ENCODE measurements at regions not wholly inside any gene's neighbourhood (a gene's known extent, or its start where the extent isn't known, plus 50 kb on each side); places are given as distances from the start of the nearest gene placed in this dataset.

GRCh38 chr3:59526999-59527398 lies 477.2 kb upstream of the CFAP20DC start:
- no peak for TF ChIP-seq CTCF (IDR thresholded peaks at IDR 0.05)
- TF ChIP-seq POLR2A (IDR thresholded peaks at IDR 0.05) = no peak
- DNase-seq = no peak
- no peaks in the 10 kb centered on the region for H3K4me1 ChIP-seq
- H3K27me3 ChIP-seq = peaks cover 0 to 9% (median 0%) of the 10 kb centered on the region in 9 donors
- intact Hi-C loops (cut with DNase I) = no loop called here
- H3K9me3 ChIP-seq = peaks cover 0 to 4% (median 0%) of the 10 kb centered on the region in 12 donors
- H3K4me3 ChIP-seq = no peak overlapping the region
- H3K27ac ChIP-seq = no peak overlapping the region
- no peaks in the 10 kb centered on the region for H3K36me3 ChIP-seq
- no peak for ATAC-seq

GRCh38 chr3:59522550-59522949 lies 472.7 kb upstream of the CFAP20DC start:
- no peak overlapping the region for H3K27ac ChIP-seq
- TF ChIP-seq POLR2A (IDR thresholded peaks at IDR 0.05) (no peak), CTCF (IDR thresholded peaks at IDR 0.05) (no peak)
- H3K9me3 ChIP-seq = peaks cover 0 to 4% (median 0%) of the 10 kb centered on the region in 12 donors
- no peaks in the 10 kb centered on the region for H3K4me1 ChIP-seq
- no peaks in the 10 kb centered on the region for H3K36me3 ChIP-seq
- DNase-seq = no peak
- intact Hi-C loops (cut with DNase I) = no loop called here
- peaks cover 0 to 9% (median 0%) of the 10 kb centered on the region in 9 donors for H3K27me3 ChIP-seq
- H3K4me3 ChIP-seq = no peak overlapping the region
- 93 to 95% (median 94%) methylated on average over 2 of the region's 2 CpGs for WGBS, 4 donors
- ATAC-seq = no peak

GRCh38 chr3:59519094-59519493 lies 469.3 kb upstream of the CFAP20DC start:
- Histone ChIP-seq H3K4me3 (no peak overlapping the region), H3K27me3 (peaks cover 0 to 5% (median 0%) of the 10 kb centered on the region in 9 donors), H3K4me1 (no peaks in the 10 kb centered on the region), H3K36me3 (no peaks in the 10 kb centered on the region), H3K27ac (no peak overlapping the region), H3K9me3 (no peaks in the 10 kb centered on the region)
- DNase-seq = no peak
- 69 to 80% (median 76%) methylated on average over 6 of the region's 6 CpGs for WGBS, 4 donors
- ATAC-seq = no peak
- TF ChIP-seq CTCF (IDR thresholded peaks at IDR 0.05) = no peak
- no peak for TF ChIP-seq POLR2A (IDR thresholded peaks at IDR 0.05)
- intact Hi-C loops (cut with DNase I) = no loop called here

- no peaks in the 10 kb centered on the region for H3K9me3 ChIP-seq
- intact Hi-C loops (cut with DNase I) = no loop called here
- 69 to 78% (median 74%) methylated on average over 14 of the region's 14 CpGs for WGBS, 4 donors
- H3K4me1 ChIP-seq = no peaks in the 10 kb centered on the region
- TF ChIP-seq CTCF (IDR thresholded peaks at IDR 0.05) = no peak
- TF ChIP-seq POLR2A (IDR thresholded peaks at IDR 0.05) = no peak
- no peaks in the 10 kb centered on the region for H3K36me3 ChIP-seq
- DNase-seq = no peak
- no peaks in the 10 kb centered on the region for H3K27me3 ChIP-seq
- no peak for ATAC-seq
- H3K4me3 ChIP-seq = no peak overlapping the region
- no peak overlapping the region for H3K27ac ChIP-seq
Observed at GRCh38 chr3:59518283-59519055, 468.6 kb upstream of the CFAP20DC start.

Data from heart left ventricle (tissue), 16 donors.